ENCODE measurements at regions not wholly inside any gene's neighbourhood (a gene's known extent, or its start where the extent isn't known, plus 50 kb on each side); places are given as distances from the start of the nearest gene placed in this dataset.
"Not testable (repeated sequence)": the region's sequence is repeated elsewhere in the genome, so short reads cannot be mapped to it uniquely, and the experiment has no call there.

GRCh38 chr15:20192982-20193929 is 348.3 kb downstream of the GOLGA6L6 start:
- H3K27me3 ChIP-seq (ENCODE audit: control insufficient read depth in 5 of 5, insufficient read depth in 4 of 5, low read length in 5 of 5); H3K9me3 ChIP-seq (ENCODE audit: control insufficient read depth in 5 of 5, low read length in 5 of 5); H3K4me1 ChIP-seq (ENCODE audit: control insufficient read depth in 5 of 5, insufficient read depth in 5 of 5, low read length in 5 of 5); H3K36me3 ChIP-seq (ENCODE audit: control insufficient read depth in 5 of 5, insufficient read depth in 5 of 5, low read length in 5 of 5); H3K9ac ChIP-seq (ENCODE audit: low read length in 5 of 5); H3K27ac ChIP-seq (ENCODE audit: low read depth, low read length): not testable (repeated sequence)
- H3K4me3 ChIP-seq (ENCODE audit: low read depth in 1 of 5, low read length in 5 of 5), result peak overlapping the region in 1 of 5 donors; percentile 6

- H3K4me3 ChIP-seq (ENCODE audit: low read depth in 1 of 5, low read length in 5 of 5); H3K27me3 ChIP-seq (ENCODE audit: control insufficient read depth in 5 of 5, insufficient read depth in 4 of 5, low read length in 5 of 5): not testable (repeated sequence)
Observed at GRCh38 chr15:20191508-20192125, 350.0 kb downstream of the GOLGA6L6 start.

DNA sequence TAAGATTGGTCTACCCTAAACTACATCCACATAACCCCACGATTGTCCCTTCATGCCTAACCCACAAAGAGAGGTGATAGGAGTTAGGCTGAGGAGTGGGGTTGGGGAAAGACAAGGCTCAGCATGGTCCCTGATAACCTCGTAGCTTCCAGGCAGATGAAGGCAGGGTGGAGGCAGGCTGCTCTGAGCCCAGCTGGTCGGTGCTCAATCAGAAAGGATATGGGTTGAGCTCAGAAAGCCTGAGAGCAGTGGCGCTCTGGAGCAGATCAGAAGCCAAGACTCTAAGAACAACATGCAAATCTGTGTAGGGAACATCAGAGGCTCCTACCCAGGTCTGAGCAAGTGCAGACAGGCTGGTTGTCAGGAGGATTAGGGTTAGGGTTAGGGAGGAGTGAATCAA is 353.0 kb downstream of the GOLGA6L6 start:
- H3K4me1 ChIP-seq (ENCODE audit: control insufficient read depth in 5 of 5, insufficient read depth in 5 of 5, low read length in 5 of 5); H3K4me3 ChIP-seq (ENCODE audit: low read depth in 1 of 5, low read length in 5 of 5); H3K36me3 ChIP-seq (ENCODE audit: control insufficient read depth in 5 of 5, insufficient read depth in 5 of 5, low read length in 5 of 5); H3K27ac ChIP-seq (ENCODE audit: low read depth, low read length); H3K9ac ChIP-seq (ENCODE audit: low read length in 5 of 5); H3K9me3 ChIP-seq (ENCODE audit: control insufficient read depth in 5 of 5, low read length in 5 of 5); H3K27me3 ChIP-seq (ENCODE audit: control insufficient read depth in 5 of 5, insufficient read depth in 4 of 5, low read length in 5 of 5): not testable (repeated sequence)

More at GRCh38 chr15:20191508-20192125, 350.0 kb downstream of the GOLGA6L6 start:
- not testable (repeated sequence) for H3K9ac ChIP-seq (ENCODE audit: low read length in 5 of 5); H3K9me3 ChIP-seq (ENCODE audit: control insufficient read depth in 5 of 5, low read length in 5 of 5); H3K36me3 ChIP-seq (ENCODE audit: control insufficient read depth in 5 of 5, insufficient read depth in 5 of 5, low read length in 5 of 5); H3K27ac ChIP-seq (ENCODE audit: low read depth, low read length); H3K4me1 ChIP-seq (ENCODE audit: control insufficient read depth in 5 of 5, insufficient read depth in 5 of 5, low read length in 5 of 5)

GRCh38 chr15:20187370-20188355 is 353.9 kb downstream of the GOLGA6L6 start:
- not testable (repeated sequence) for H3K27ac ChIP-seq (ENCODE audit: low read depth, low read length); H3K9ac ChIP-seq (ENCODE audit: low read length in 5 of 5); H3K27me3 ChIP-seq (ENCODE audit: control insufficient read depth in 5 of 5, insufficient read depth in 4 of 5, low read length in 5 of 5); H3K9me3 ChIP-seq (ENCODE audit: control insufficient read depth in 5 of 5, low read length in 5 of 5); H3K4me1 ChIP-seq (ENCODE audit: control insufficient read depth in 5 of 5, insufficient read depth in 5 of 5, low read length in 5 of 5); H3K4me3 ChIP-seq (ENCODE audit: low read depth in 1 of 5, low read length in 5 of 5); H3K36me3 ChIP-seq (ENCODE audit: control insufficient read depth in 5 of 5, insufficient read depth in 5 of 5, low read length in 5 of 5)

- not testable (repeated sequence) for H3K36me3 ChIP-seq (ENCODE audit: control insufficient read depth in 5 of 5, insufficient read depth in 5 of 5, low read length in 5 of 5); H3K4me1 ChIP-seq (ENCODE audit: control insufficient read depth in 5 of 5, insufficient read depth in 5 of 5, low read length in 5 of 5); H3K4me3 ChIP-seq (ENCODE audit: low read depth in 1 of 5, low read length in 5 of 5); H3K27me3 ChIP-seq (ENCODE audit: control insufficient read depth in 5 of 5, insufficient read depth in 4 of 5, low read length in 5 of 5); H3K9ac ChIP-seq (ENCODE audit: low read length in 5 of 5); H3K27ac ChIP-seq (ENCODE audit: low read depth, low read length); H3K9me3 ChIP-seq (ENCODE audit: control insufficient read depth in 5 of 5, low read length in 5 of 5)
Observed at GRCh38 chr15:20184879-20185278, 356.7 kb downstream of the GOLGA6L6 start.

GRCh38 chr15:20168221-20168620 is 373.4 kb downstream of the GOLGA6L6 start:
- not testable (repeated sequence) for H3K27me3 ChIP-seq (ENCODE audit: control insufficient read depth in 5 of 5, insufficient read depth in 4 of 5, low read length in 5 of 5); H3K9ac ChIP-seq (ENCODE audit: low read length in 5 of 5); H3K27ac ChIP-seq (ENCODE audit: low read depth, low read length); H3K9me3 ChIP-seq (ENCODE audit: control insufficient read depth in 5 of 5, low read length in 5 of 5); H3K4me1 ChIP-seq (ENCODE audit: control insufficient read depth in 5 of 5, insufficient read depth in 5 of 5, low read length in 5 of 5); H3K36me3 ChIP-seq (ENCODE audit: control insufficient read depth in 5 of 5, insufficient read depth in 5 of 5, low read length in 5 of 5); H3K4me3 ChIP-seq (ENCODE audit: low read depth in 1 of 5, low read length in 5 of 5)

GRCh38 chr15:20153528-20153927 is 388.1 kb downstream of the GOLGA6L6 start:
- not testable (repeated sequence) for H3K4me1 ChIP-seq (ENCODE audit: control insufficient read depth in 5 of 5, insufficient read depth in 5 of 5, low read length in 5 of 5)

GRCh38 chr15:20148679-20149078 is 392.9 kb downstream of the GOLGA6L6 start:
- H3K4me1 ChIP-seq (ENCODE audit: control insufficient read depth in 5 of 5, insufficient read depth in 5 of 5, low read length in 5 of 5); H3K9ac ChIP-seq (ENCODE audit: low read length in 5 of 5); H3K4me3 ChIP-seq (ENCODE audit: low read depth in 1 of 5, low read length in 5 of 5); H3K27ac ChIP-seq (ENCODE audit: low read depth, low read length); H3K27me3 ChIP-seq (ENCODE audit: control insufficient read depth in 5 of 5, insufficient read depth in 4 of 5, low read length in 5 of 5); H3K9me3 ChIP-seq (ENCODE audit: control insufficient read depth in 5 of 5, low read length in 5 of 5); H3K36me3 ChIP-seq (ENCODE audit: control insufficient read depth in 5 of 5, insufficient read depth in 5 of 5, low read length in 5 of 5): not testable (repeated sequence)

More at GRCh38 chr15:20153528-20153927, 388.1 kb downstream of the GOLGA6L6 start:
- H3K27me3 ChIP-seq (ENCODE audit: control insufficient read depth in 5 of 5, insufficient read depth in 4 of 5, low read length in 5 of 5); H3K9ac ChIP-seq (ENCODE audit: low read length in 5 of 5); H3K4me3 ChIP-seq (ENCODE audit: low read depth in 1 of 5, low read length in 5 of 5); H3K36me3 ChIP-seq (ENCODE audit: control insufficient read depth in 5 of 5, insufficient read depth in 5 of 5, low read length in 5 of 5); H3K27ac ChIP-seq (ENCODE audit: low read depth, low read length); H3K9me3 ChIP-seq (ENCODE audit: control insufficient read depth in 5 of 5, low read length in 5 of 5): not testable (repeated sequence)

DNA sequence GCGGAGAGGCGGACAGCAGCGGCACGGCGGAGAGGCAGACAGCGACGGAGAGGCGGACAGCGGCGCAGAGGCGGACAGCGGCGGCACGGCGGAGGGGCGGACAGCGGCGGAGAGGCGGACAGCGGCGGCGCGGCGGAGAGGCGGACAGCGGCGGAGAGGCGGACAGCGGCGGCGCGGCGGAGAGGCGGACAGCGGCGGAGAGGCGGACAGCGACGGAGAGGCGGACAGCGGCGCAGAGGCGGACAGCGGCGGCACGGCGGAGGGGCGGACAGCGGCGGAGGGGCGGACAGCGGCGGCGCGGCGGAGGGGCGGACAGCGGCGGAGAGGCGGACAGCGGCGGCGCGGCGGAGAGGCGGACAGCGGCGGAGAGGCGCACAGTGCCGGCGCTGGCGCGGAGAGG is 393.6 kb downstream of the GOLGA6L6 start:
- H3K9ac ChIP-seq (ENCODE audit: low read length in 5 of 5); H3K4me1 ChIP-seq (ENCODE audit: control insufficient read depth in 5 of 5, insufficient read depth in 5 of 5, low read length in 5 of 5); H3K27me3 ChIP-seq (ENCODE audit: control insufficient read depth in 5 of 5, insufficient read depth in 4 of 5, low read length in 5 of 5); H3K36me3 ChIP-seq (ENCODE audit: control insufficient read depth in 5 of 5, insufficient read depth in 5 of 5, low read length in 5 of 5); H3K9me3 ChIP-seq (ENCODE audit: control insufficient read depth in 5 of 5, low read length in 5 of 5); H3K4me3 ChIP-seq (ENCODE audit: low read depth in 1 of 5, low read length in 5 of 5); H3K27ac ChIP-seq (ENCODE audit: low read depth, low read length): not testable (repeated sequence)
